ENCODE measurements at regions not wholly inside any gene's neighbourhood (a gene's known extent, or its start where the extent isn't known, plus 50 kb on each side); places are given as distances from the start of the nearest gene placed in this dataset.
"Not testable (repeated sequence)": the region's sequence is repeated elsewhere in the genome, so short reads cannot be mapped to it uniquely, and the experiment has no call there.

DNA sequence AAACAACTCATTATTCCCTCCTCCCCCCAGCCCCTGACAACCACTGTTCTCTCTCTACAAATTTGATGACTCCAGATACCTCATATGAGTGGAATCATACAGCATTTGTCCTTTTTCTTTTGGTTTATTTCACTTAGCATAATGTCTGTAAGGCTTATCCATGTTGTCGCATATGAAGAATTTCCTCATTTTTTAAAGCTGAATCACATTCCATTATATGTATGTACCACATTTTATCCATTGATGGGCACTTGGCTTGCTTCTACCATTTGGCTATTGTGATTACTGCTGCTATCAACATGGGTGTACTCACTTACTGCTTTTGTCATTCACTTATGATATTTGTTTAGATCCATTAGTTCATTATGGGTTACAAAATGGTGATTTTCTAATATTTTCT lies 112.8 kb downstream of the BUB3 start:
- DNase-seq (ENCODE audit: low read depth, low spot score) = no peak
- H3K4me3 ChIP-seq (ENCODE audit: low read length) = no peak overlapping the region

DNA sequence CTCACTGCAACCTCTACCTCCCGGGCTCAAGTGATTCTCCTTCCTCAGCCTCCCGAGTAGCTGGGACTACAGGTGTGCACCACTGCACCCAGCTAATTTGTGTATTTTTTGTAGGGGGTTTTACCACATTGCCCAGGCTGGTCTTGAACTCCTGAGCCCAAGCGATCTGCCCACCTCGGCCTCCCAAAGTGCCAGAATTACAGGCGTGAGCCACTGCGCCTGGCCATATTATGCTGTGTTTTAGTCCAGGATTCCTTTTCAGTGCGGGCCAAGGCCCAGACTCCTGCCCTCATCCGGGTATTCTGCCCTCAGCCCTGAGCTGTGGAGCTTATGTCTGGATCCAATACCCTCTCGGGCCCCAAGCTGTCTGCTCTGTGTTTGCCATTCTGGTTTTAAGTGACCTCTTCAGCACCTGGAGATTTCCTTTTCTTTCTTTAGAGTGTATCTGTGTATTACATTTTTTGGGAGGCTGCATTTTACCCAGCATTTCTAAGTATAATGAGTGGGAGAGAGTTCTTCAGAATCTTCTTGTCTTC lies 114.9 kb downstream of the BUB3 start:
- no peak overlapping the region for H3K4me3 ChIP-seq (ENCODE audit: low read length)
- DNase-seq (ENCODE audit: low read depth, low spot score) = no peak

DNA sequence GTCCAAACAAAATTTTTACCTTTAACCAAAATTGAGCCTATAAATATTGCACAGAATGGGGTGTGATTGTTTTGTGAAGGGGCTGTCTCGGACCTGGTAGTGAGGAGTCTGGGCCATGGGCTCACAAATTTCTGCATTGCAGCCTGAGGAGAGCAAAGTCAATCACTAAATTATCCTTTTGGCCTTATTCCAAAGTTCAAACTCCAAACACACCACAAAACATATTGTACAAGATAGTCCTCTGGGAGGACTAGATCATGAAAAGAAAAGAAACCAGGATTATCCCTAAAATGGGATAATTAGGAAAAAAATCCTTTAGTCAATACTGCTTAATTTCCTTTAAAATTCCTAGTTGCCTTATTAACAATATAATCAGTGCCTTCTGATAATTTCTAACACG lies 115.5 kb downstream of the BUB3 start:
- H3K4me3 ChIP-seq (ENCODE audit: low read length) = no peak overlapping the region
- DNase-seq (ENCODE audit: low read depth, low spot score) = no peak

DNA sequence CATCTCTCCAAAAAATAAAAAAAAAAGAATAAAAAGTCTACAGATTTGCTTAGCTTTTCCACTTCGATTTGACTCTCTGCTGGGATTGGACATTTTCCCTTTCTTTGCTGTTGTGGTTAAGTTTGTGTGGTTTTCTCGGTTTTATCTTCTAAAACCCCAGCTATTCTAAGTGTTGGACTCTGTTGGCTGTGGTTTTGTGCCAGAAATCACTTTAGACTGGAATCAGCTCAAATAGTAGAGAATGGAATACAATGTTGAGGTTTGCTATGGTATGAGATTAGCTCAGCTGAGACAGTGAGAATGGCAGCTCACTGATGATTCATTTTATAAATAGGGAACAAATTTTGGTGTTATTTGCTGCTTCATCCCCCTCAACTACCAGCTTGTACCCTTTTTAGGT lies 116.0 kb downstream of the BUB3 start:
- peak; percentile 35 for DNase-seq (ENCODE audit: low read depth, low spot score)
- H3K4me3 ChIP-seq (ENCODE audit: low read length) = no peak overlapping the region

DNA sequence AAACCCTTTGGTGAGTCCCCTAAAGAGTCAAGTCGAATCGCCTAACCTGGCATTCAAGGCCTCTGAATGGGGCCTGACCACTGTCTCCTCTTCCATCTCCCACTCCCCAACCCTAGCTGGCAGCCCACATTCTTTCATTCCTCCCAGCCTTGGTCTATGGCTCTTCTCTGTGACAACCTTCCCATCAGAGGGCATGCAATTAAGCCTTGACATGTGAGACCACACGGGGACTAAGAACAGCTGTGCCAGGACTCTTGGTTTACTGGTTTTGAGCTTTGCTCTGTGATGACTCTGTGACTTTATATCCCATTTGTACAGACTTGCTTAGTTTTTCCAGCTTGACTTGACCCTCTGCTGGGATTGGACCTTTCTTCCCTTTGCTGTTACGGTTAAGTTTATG lies 116.6 kb downstream of the BUB3 start:
- H3K4me3 ChIP-seq (ENCODE audit: low read length) = no peak overlapping the region
- no peak for DNase-seq (ENCODE audit: low read depth, low spot score)

DNA sequence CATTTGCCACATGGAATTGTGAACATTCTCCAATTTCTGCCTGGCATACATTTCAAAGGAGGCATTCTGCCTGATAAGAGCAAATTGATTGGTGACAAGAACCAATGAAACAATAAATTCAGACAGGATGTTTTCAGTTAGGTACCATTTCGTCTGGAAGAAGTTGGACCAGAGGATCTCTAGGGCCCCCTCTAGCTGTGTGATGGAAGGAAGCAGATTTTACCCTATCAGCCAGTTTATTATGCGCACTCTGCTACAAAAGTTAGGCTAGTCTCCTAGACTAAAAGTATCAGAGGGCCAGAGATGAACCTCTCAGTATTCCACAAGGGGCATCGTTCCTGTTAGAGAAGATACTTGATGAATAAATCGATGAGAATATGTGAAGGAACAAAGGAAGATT lies 118.0 kb downstream of the BUB3 start:
- no peak overlapping the region for H3K4me3 ChIP-seq (ENCODE audit: low read length)
- DNase-seq (ENCODE audit: low read depth, low spot score) = peak; percentile 16

DNA sequence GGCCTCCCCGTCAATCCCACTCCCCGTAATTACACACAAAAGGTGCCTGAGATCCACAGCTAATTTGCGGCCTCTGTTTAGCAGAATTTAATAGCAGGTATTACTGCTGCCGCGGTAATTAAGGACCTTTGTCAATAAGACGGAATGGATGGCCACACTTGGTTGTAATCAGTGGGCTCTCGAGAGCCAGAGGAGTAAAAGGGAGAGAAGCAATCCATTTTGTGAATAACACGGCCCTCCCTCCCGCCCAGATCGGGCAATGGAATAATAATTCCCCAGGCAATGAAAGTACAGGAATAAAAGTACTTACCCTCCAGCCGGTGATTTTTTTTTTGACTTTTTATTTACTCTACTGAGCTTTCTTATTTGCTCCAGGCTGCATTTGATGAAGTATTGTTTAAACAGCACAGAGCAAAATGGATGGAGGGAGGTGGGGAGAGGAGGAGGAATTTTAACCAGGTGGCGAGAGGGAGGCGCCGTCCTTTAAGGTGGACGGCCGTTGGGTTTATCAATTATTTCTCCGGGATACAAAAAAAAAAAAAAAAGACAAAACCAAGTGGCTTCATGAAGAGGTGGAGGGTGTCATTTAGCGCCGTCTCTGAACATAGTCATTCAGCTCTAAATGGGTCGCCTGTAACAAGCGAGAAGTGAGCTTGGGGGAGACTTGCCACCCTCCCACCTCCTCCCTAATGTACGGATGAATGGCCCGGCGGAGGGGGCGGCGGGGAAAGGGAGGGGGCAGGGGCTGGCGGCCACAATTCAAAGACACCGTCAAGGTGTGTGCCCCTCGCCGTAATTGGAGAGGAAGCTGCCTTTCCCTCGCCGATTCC lies 120.3 kb downstream of the BUB3 start:
- DNase-seq (ENCODE audit: low read depth, low spot score) = no peak

DNA sequence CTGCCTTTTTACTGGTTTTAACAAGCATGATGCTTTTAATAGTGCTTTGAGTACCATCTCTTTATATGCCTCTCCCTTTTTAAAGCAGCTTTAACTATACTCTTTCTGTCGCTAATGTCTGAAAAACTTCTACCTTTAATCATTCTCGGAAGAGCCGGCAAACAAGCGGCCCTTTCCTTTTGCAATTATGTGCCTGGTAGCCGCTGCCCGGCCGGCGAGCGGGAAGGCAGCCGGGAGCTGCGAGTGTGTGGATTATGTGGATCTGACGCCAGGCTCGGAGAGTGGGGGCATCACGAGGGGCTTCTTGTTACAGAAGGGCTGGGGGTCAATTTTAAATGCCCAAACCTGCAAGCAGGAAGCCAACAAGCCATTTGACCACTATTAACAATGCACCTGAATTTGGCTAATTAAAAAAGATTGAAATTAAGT lies 120.9 kb downstream of the BUB3 start:
- DNase-seq (ENCODE audit: low read depth, low spot score) = no peak
- no peak overlapping the region for H3K4me3 ChIP-seq (ENCODE audit: low read length)

More for the DNA sequence above, 120.3 kb downstream of the BUB3 start:
- H3K4me3 ChIP-seq (ENCODE audit: low read length) = no peak overlapping the region

DNA sequence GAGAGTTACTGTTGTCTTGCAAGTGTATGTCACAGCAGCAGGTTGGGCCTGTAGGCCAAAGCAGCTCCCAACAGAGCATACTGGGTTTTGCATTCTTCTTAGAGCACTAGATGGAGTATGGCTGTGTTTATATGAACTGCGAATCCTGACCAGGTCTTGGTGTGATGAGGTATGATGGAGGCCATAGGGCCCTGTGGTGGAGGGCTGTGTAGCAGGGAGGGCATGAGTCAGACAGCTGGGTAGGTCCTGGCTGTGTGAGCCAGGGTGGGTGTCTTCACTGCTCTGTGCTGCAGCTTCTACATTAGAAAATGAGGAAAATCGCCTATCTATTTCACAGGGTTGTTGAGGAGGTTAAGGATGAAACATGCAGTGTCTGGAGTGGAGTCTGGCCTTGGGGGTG lies 124.2 kb downstream of the BUB3 start:
- H3K4me3 ChIP-seq (ENCODE audit: low read length) = no peak overlapping the region
- no peak for DNase-seq (ENCODE audit: low read depth, low spot score)

DNA sequence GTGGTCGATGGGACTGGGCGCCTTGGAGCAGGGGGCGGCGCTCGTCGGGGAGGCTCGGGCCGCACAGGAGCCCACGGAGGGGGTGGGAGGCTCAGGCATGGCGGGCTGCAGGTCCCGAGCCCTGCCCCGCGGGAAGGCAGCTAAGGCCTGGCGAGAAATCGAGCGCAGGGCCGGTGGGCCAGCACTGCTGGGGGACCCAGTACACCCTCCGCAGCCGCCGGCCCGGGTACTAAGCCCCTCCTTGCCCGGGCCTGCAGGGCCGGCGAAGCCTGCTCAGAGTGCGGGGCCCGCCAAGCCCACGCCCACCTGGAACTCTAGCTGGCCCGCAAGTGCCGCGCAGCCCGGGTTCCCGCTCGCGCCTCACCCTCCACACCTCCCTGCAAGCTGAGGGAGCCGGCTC lies 129.2 kb downstream of the BUB3 start:
- DNase-seq (ENCODE audit: low read depth, low spot score); H3K4me3 ChIP-seq (ENCODE audit: low read length): not testable (repeated sequence)

DNA sequence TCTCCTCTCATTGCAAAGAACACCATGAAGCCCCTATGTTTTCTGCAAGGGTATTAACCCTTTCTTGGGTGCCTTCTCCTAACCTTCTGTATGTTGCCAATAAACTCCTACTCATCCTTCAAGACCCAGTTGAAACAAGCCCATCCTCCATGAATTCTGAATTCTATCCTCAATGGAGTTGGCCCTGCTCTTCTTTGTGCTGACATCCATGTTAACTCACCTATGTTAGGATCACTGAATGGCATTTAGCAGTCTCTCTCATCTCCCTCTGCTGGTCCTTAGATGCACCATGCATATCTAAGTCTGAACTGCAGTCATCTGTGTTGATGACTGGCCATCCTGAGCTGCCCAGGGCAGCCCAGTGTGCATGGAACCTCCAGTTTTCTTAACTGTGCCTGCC lies 129.8 kb downstream of the BUB3 start:
- DNase-seq (ENCODE audit: low read depth, low spot score) = peak; percentile 36
- H3K4me3 ChIP-seq (ENCODE audit: low read length) = no peak overlapping the region

DNA sequence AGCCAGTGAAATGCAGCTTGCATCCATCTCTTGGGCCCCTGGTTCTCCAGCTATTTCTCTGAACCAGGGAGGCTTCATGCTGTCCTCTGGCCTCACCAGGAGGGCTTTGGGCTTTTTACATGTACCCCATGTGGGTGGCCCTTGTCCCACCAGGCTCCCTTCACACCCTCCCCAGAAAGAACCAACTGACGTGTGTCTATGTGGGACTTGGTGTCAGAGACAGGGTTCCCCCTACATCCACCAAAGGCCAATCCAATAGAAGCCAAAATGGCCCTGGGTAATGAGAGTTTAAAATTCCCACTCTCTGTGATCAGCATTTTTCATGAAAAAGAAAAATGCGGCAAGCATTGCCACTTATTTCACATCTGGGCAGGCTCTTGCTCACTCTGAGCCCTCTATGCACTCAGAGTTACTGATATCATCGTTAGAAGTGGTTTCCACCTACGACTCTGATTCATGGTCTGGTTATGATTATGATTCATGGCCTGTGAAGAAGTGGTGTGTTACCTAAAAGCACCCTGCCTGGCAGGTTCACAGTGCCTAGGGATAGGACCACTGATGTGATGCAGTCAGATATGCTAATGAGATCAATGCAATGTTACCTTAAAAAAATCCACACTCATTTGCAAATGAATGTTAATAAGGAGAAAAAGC lies 133.5 kb downstream of the BUB3 start:
- no peak overlapping the region for H3K4me3 ChIP-seq (ENCODE audit: low read length)
- peak; percentile 68 for DNase-seq (ENCODE audit: low read depth, low spot score)

DNA sequence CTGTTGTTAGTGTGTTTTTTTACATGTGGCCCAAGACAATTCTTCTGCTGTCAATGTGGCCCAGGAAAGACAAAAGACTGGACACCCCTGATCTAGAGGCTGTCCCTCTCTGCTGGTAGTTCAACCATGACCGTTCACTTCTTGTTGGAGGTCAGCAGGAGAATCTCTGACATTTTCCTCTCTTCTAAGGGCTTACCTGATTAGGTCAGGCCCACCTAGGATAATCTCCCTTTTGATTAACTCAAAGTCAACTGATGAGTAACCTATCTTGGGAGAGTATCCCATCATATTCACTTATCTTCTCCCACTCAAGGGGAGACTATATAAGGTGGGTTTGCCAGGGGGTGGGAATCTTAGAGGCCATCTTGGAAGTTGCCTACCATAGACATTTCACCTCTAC lies 135.2 kb downstream of the BUB3 start:
- H3K4me3 ChIP-seq (ENCODE audit: low read length) = no peak overlapping the region
- DNase-seq (ENCODE audit: low read depth, low spot score) = no peak

DNA sequence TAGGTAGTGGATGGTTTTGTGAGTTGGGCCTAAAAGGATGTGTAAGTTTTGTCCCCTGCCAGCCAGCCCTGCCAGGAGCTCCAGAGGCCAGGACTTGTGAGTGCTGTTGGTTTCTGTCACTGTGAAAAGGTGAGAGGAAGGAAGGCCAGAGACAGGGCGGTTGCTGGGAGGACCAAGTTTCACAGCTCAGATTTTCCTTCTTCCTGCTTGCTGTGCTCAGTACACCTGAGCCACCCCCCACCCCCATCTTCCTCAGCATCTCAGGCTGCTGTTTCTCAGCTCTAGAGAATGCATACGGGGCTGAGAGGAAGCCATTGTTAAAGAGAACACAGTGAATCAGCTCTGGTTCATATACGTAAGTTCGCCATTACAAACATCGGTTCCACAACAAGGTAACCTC lies 139.9 kb downstream of the BUB3 start:
- no peak for DNase-seq (ENCODE audit: low read depth, low spot score)
- no peak overlapping the region for H3K4me3 ChIP-seq (ENCODE audit: low read length)

DNA sequence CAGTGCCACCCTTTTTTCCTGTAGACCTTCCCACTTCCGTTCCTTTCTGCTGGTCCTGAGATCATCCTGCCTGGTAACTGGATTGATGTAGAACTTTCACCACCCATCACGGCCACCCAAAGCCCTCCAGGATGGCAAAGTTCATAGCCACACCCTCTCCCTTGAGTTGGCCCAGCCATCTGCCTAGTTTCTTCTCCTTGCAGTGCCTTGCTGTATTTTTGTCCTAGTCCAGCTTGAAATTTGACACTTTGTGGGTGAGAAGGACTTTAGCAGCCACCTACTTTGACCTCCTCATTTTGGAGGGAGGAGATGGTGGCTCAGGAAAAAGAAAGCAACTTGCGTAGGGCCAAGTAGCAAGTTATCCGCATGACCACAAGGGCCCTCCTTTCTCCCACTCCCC lies 140.7 kb downstream of the BUB3 start:
- no peak overlapping the region for H3K4me3 ChIP-seq (ENCODE audit: low read length)

DNA sequence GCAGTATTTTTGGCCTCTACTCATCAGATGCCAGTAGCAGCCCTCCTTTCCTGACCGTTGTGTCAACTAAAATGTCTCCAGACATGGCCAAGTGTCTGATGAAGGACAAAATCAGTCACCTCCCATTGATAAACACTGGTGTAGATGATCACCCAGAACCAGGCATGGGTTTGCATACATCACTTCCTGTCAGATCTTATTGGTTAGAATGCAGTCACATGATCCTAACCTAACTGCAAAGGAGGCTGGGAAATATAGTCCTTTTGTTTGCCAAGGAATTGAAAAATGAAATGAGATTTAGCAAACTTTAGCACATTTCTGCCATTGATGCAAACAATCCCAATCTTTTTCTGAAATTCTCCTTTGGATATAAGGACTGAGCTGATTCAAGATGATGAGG lies 141.4 kb downstream of the BUB3 start:
- peak; percentile 6 for DNase-seq (ENCODE audit: low read depth, low spot score)

More for the DNA sequence above, 140.7 kb downstream of the BUB3 start:
- no peak for DNase-seq (ENCODE audit: low read depth, low spot score)

DNA sequence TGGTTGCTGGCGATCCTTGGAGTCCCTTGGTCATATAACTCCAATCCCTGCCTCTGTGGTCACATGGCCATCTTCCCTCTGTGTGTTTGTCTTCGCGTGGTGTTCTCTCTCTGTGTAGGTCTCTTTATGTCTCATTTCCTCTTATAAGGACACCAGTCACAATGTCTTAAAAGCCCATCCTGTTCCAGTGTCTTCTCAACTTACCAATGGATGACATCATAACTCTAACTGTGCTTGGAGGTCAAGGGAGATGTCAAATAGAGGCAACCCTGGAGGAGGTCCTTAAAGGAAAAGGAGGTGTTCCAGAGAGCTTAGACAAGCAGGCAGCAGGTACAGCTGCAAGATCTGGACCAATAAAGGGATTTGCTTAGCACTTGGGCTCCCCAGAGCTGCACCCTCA lies 143.0 kb downstream of the BUB3 start:
- H3K4me3 ChIP-seq (ENCODE audit: low read length) = no peak overlapping the region
- no peak for DNase-seq (ENCODE audit: low read depth, low spot score)

More for the DNA sequence above, 141.4 kb downstream of the BUB3 start:
- H3K4me3 ChIP-seq (ENCODE audit: low read length) = no peak overlapping the region

DNA sequence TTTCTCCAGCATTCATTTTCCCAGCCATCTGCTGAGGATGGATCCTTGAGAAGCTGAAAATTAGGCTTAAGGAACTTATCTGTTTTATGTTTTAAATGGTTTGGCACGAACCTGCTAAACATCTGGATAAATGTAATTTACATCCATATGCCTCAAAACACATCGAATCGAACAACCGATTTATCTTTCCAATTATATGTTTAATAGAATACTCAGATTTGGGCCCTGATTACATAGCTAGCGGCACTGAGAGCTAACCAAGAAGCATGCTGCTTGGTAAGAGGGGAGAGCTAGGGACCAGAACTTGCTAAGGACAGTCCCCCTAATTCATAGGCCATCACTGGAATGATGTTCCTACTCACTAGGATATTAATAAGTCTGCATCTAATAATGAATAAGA lies 144.4 kb downstream of the BUB3 start:
- no peak for DNase-seq (ENCODE audit: low read depth, low spot score)
- no peak overlapping the region for H3K4me3 ChIP-seq (ENCODE audit: low read length)

DNA sequence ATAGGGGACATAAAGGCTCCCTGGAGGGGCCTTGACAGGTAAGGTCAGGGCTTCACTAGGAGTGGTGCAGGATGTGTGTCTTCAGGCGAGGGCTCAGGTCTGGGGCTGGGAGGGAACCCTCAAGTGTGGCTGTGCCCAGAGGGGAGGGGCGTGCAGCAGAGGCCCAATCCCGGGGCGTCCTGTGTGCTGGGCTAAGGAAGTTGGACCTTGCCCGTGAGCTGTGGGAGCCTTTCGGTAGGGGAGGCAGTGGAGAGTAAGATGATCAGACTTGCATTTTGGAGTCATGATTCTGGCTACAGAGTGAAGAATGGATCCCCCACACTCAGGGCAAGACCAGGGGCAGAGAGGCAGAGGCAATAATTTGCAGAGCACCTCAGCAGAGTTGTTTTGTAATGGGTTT lies 145.4 kb downstream of the BUB3 start:
- DNase-seq (ENCODE audit: low read depth, low spot score) = no peak
- no peak overlapping the region for H3K4me3 ChIP-seq (ENCODE audit: low read length)

DNA sequence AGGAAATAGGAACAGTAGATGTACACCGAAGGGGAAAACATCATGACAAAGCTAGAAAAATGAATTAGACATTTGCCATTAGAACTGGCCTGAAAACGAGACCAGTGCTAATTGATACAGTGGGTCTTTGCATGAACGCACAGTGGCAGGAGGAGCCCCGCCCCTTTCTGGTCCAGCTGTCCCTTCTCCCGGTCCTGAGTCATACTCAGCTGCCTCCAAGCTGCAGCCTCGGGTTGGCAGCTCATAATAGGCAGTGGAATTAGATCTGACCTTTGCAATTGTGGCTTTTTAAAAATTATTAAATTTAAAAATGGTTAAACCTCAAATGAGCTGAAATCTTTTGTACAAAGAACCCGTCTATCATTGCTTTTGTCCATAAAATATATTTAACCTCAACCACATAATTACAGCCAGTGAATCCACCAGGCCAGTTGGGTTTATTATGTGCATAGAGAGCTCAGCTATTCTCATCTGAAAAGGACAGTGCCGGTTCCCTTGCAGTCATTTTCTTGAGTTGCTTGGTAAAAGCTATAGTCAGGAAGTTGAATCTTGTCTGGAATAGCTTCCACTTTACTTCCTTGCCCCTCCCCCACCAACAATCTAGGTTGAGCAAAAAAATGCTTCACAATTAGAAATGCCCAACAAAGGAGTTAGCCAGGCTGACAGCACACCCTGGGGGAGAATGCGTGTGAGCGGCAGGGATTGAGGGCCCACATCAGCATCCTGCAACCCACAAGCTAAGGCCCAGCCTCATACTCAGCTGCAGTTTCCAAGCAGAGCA lies 147.1 kb downstream of the BUB3 start:
- no peak for DNase-seq (ENCODE audit: low read depth, low spot score)
- no peak overlapping the region for H3K4me3 ChIP-seq (ENCODE audit: low read length)

Data from Jurkat, Clone E6-1 (cell line).